Ramos (cell line): ENCODE measurements at regions not wholly inside any gene's neighbourhood (a gene's known extent, or its start where the extent isn't known, plus 50 kb on each side); places are given as distances from the start of the nearest gene placed in this dataset.

Experiments used
- in situ Hi-C: fragments of 300-500 bp; cut with MboI; formaldehyde crosslinking; loops from one replicate; pipeline ENCODE4 v1.14.3; 2022; ENCODE audit warnings: low sequenced_read_pairs; ENCODE audit not compliant: unreplicated experiment

DNA sequence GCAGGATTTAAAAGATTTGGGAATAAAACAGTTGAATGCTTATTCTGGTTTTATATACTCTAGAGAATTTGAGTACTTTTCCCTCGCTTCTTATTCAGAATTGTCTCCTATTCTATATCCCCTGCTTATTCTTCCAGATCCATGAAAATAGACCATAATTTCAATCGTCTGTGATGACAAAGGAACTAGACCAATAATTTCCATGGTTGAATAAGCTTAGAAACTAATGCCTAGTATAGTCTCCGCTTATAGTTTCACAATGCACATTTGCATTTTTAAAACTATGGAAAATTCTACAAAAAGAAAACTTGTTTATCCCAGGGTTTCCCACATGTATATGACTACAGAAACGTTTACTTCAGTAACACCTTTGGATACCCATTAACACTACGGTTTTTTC is 247.4 kb upstream of the NR5A2 start:
- in situ Hi-C loops: no loop called here

DNA sequence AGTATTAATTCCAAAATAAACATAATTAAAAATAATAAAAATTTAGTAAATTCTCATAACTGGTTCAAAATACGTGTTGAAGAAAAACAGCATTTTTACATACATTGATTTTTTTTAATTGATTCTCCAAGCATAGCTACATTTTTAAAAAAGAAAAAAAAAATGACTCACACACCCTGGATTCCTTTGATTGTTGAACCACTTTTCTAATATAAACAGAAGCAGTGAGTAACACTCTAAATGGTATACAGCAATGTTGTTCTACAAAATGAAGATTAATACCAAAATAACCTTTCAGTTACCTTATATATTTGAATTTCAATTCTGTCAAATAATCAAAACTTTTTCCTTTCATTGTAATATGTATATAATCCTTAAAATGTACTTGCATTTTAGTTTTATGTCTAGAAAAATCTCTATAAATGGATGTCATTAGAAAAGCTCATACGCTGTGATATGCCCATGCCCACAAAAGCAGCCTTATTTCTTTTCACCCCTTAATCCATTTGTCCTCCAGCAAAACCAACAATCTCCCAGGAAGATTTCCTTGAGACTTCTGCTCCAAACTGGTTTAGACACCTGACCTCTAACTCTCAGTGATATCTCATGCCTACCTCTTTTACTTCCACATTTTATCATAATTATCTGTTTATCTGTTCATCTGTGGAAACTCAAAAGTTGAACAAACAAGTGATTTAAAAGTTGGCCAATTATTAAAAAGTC is 246.4 kb upstream of the NR5A2 start:
- in situ Hi-C loops: no loop called here

DNA sequence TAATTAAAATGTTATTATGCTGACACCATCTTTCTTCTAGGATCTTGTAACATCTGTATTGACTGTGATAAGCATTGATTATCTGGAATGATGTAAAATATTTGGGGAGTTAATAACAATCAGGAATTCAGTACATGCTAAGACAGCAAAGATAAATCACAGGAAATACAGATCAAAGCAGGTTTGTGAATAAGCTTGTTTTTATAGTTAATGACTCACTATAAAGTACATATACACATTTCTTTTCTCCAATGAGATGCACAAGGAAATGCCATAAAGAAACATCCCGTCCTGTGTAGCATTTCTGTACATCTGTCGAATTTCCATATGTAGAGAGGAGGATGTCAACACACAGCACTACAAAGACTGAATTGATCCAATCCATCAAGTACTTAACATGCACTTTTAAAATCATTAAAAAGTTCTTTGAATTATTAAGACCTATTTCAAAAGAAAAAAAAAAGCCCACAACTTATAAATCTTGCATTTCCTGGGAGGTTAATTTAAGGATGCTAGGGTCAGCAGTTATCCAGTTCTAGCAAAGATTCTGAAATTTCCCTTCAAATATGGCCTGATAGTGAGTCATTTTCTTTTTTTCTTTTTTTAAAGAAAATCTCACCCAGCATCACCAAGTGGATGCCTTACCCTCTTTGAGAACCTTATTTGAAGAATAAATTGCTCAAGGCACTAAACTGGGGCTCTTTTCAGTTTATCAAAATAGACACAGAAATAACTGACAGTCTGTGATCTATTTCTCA is 243.2 kb upstream of the NR5A2 start:
- in situ Hi-C loops: no loop called here

DNA sequence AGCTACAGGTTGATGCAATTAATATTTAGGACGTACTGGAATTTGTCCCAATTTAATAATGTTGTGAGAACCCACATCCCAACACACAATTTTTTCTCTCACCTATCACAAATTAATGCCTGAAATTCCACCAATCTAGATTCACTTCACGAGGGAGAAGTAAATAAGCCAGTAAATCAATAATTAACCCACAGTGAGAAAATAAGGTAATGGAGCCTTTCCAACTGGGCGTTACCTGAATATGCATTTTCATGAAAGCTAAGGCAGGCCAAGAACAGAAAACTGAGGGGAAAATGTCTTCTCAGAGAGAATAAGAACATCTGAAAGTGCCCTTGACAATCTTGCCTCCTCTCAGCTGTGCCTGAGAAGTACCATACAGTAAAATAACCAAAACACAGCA is 240.8 kb upstream of the NR5A2 start:
- in situ Hi-C loops: no loop called here

DNA sequence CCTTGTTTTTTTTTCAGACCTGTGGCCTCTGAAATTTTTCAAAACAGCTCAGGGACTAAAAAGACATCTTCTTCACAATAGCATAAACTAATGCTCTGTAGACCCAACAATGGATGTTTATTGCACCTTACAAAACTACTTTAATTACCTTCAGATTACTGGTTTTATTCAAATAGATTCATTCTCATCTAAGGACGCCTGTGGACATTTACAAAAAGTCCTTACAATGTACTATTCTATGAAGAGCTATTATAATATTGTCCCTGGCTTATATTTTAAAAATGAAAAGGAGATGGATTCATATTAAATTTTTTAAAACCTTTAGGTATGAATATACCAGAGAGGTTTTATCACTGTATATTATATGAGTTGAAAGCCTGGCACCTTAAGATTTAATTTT is 238.4 kb upstream of the NR5A2 start:
- in situ Hi-C loops: no loop called here

DNA sequence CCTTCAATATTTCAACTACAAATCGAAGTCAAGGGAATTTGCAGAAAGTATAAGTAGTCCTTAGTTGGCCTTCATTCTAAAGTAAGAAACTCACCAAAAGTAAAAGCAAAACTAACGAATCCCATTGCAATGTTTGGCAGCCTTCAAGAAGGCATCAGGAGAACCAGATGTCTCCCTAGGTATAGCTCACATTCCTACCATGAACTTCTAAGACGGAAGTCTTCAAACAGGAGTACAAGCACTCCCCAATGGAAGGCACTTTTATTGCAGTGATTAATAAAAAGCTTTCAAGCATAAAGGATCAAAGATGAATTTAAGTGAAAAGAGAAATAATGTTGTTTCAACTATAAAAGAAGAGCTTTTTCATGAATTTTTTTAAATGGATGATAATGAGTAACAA is 236.0 kb upstream of the NR5A2 start:
- in situ Hi-C loops: no loop called here

DNA sequence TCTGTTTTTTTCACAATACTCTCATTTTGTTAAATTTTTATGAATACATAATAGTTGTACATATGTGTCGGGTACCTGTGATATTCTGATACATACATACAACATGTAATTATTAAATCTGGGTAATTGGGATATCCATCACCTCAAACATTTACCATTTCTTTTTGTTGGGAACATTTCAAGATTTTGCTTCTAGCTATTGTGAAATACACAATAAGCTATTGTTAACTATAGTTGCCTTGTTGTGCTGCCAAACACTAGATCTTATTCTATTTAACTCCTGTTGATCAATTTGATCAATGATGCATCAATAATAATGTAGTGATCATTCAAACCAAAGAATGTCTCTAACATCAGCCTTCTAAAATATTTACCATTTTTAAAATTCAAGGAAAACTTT is 234.6 kb upstream of the NR5A2 start:
- in situ Hi-C loops: no loop called here

DNA sequence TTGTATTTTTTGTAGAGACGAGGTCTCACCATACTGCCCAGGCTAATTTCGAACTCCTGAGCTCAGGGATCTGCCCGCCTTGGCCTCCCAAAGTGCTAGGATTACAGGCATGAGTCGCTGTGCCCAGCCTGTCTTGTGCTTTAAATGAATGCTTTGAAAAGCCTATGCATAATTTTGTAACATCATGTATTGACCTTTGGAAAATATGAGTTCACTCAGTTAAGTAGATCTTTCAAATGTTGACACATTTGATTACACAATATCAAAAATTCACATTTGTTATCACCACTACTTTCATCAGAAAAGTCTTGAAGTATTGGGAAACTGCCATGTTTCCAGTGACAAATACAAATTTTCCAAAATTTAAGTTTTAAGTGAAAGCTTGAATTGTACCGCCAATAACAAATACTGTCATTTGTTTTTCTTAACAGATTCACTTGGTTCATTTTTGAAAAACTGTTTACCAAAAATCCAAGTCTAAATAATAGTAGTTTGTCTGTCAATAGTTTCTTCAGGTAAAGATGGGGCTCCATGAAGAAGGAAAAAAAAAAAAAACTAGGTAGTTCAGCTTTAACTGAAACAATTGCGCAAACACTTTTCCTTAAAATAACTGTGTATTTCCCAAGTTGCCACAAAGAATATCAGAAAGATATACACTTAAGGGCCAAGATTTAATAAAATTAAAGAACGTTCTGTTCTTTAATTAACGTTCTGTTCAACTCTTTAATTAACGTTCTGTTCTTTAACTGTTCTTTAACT is 233.2 kb upstream of the NR5A2 start:
- in situ Hi-C loops: no loop called here

DNA sequence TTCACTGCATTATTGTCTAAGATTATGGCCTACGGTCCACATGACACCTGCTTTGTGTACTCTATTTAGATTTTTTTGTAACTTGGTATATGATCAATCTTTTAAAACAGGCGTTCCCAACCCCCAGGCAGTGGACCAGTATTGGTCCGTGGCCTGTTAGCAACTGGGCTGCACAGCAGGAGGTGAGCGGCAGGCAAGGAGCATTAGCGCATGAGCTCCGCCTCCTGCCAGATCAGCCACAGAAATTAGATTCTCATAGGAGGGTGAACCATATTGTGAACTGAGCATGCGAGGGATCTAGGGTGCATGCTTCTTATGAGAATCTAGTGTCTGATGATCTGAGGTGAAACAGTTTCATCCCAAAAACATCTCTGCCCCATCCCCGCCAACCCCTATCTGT is 228.4 kb upstream of the NR5A2 start:
- in situ Hi-C loops: no loop called here

DNA sequence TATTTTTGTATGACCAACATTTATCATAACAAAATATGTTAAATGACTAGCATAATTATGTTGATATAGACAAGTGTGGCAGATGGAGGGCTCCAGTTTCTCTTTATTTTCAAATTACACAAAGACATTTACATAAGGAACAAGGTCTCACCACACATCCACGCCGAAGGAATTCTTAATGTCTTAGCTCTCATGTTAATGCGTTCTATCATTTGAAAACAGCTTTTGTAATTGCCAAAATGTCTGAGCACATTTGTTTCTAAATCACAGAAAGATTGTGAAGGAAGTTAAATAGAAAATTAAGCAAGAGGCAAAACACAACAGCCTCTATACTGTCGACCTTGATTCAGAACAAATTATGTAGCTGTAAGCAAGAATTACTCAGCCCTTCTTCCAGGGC is 223.0 kb upstream of the NR5A2 start:
- in situ Hi-C loops: no loop called here

DNA sequence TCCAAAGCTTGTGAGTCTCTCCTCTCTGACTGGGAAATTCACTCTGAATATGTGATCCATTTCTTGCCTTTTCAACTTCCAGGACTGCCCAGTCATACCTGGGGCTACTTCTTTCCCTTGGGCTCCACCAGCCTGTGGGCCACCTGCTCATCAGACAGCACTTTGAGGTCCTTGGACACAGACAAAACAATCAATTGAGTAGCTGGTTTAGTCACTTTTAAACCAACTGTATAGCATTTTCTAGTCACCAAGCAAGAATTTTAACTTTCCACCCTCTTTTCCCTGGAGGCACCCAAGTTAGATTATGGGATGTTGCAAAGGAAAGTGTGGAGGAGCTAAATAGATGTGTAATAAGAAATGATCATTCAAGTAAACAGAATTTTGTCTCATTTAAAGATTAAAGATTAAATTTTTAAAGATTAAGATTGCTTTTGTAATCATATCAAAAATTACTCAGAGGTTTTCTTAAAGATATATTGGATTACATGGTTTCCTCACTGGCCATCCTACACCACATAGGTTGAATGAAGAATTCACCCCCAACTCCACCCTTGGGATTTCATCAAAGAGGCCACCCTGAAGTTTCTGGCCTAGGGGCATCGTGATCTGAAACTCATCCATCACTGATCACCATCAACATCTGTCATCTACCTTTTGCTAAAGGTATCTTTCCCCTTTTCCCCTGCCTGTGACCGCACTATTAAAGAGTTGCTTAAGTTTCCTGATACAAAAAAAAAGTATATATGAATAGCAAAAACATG is 219.2 kb upstream of the NR5A2 start:
- in situ Hi-C loops: no loop called here

DNA sequence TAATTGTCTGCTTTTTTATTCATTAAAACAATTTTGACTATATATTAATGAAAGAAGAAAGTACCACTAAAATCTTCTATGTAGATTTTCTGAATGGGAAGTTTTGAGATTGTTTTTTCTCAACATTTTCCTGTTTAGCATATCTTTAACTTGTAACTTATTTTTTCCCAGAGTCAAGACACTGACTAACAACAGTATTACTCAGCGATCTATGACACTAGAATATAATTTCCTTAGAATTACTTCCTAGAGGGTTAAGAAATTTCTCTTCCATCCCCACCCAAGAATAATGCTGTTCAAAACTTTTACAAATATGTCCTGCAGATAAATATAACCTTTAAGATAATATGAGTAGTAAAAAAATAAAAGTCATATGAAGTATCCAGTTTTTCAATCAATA is 218.2 kb upstream of the NR5A2 start:
- in situ Hi-C loops: no loop called here

DNA sequence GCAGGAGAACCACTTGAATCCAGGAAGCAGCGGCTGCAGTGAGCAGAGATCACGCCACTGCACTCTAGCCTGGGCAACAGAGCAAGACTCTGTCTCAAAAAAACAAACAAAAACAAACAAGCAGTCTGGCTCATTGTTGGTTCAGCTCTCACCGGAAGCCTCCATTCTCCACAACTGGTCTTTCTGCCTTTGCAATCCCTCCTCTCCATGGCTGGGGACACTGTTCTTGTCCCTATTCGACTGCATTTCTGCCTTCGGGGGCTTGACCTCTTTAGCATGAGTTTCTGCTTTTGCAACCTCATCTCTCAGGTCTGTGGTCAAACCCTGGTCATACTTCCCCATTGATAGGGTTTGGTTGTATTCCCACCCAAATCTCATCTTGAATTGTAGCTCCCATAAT is 216.3 kb upstream of the NR5A2 start:
- in situ Hi-C loops: no loop called here

DNA sequence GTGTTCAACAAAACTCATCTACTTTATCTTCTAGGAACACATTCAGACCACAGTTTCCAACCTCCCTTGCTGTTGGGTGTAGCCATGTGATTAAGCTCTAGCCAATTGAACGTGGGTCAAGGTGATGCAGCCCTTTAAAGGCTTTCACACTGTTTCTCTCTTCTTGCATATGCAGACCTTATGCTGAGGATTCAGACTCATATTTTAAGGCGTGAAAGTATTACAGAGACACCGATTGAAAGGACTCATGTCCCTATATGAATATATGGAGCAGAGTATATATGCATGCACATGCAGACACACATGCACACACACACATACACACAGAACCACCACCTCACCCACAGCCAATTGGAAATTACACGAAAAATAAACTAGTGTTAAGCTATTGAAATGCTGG is 214.3 kb upstream of the NR5A2 start:
- in situ Hi-C loops: no loop called here

DNA sequence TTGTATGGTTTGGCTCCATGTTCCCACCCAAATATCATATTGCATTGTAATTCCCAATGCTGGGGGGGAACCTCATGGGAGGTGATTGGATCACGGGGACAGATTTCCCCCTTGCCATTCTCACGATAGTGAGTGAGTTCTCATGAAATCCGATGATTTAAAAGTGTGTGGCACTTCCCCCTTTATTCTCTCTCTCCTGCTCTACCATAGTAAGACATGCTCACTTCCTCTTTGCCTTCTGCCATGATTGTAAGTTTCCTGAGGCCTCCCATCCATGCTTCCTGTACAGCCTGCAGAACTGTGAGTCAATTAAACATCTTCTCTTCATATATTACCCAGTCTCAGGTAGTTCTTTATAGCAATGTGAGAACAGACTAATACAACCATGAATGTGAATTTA is 211.6 kb upstream of the NR5A2 start:
- in situ Hi-C loops: no loop called here

DNA sequence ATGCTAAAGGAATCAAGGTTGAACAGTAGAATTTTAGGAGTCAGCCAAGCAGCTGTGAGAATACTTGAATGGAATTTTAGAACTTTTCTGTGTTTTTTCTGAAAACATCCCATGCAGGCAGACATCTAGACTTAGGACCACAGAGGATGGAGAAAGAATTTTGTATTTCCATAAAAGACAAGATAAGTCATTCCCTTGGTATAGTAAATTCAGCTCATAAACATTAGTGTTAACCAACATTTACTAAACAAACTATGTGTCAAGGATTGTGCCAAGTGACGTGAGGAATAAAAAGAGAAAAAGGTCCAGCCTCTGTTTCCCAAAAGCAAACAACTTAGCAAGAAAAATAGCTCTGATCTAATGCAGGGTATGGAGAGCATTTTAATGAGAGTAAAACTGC is 210.2 kb upstream of the NR5A2 start:
- in situ Hi-C loops: no loop called here

DNA sequence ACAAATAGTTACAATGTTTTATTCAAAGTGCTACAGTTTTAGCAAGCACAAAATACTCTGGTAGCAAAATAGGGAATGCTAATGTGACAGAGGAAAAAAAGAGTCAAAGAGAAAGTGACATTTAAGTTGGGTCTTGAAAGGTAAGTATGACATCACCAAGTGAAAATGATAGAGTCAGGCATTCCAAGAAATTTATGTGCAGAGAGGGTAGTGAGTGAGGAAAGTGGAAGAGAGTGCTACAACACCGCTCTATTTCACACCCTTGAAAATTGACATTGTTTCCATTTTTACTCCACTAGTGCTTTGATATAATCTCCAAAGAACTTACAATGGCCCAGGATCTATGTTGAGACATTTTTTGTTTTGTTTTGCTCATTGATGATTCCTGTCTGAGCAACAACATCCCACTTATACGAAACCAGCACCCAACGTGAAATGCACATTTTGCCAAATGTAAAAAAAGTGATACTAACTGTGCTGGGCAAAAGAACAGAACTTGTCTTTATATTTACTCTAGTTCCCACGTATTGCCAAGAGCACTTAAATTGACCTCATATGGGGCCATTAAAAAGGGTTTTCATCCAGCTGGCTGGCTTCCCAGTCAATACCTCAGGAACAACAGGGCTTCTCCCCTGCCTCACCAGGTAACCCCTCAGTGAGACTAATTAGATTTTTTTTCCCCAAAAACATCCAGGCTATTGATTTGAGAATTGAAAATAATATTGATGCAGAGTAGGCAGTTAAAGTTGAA is 206.3 kb upstream of the NR5A2 start:
- in situ Hi-C loops: no loop called here

DNA sequence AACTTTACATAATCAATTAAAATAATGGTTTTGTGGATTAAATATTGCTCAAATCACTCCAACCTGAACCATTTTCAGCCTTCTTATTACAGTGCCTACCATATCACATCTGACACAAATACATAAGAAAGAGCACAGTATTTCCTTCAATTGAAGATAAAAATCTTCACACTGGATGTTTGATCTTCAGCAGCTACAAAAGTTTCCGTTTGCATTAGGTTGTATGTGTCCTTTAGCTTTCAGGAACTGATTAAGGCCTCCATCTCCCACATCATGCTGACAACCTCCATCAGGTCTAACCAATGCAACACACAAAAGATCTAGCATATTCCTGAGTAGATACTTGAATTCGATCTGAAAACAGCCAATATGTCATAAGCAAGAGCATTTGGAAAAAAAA is 195.1 kb upstream of the NR5A2 start:
- in situ Hi-C loops: no loop called here

DNA sequence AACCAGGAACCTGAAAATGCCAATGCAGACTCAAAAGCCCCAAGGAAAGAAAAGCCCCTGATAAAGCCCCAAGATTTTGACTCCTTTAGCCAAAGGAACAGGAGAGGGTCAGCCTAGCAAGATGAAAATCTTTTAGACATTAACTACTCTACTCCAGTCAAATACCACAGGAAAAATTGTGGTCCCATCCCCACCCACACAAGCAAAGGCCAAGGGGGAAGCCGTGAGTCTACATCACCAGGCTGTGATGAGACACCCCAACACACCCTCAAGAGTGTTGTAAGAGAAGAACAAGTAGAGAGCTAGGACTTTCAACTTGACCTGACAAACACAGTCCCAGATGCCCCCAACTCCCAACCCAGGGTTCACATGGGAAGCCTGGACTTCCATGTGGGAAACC is 192.8 kb upstream of the NR5A2 start:
- in situ Hi-C loops: no loop called here

DNA sequence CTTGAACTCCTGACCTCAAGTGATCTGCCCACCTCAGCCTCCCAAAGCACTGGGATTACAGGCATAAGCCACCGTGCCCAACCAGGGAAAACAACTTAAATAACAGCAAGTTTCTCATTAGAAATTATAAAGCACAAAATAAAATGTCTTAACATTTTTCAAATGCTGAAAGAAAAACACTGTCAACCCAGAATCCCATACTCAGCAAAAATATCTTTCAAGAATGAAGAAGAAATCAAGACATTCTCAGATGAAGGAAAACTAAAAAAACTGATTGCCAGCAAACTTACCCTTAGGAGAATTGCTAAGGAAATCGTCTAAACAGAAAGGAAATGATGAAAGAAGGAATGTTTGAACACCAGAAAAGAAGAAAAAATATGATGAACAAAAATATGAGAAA is 191.1 kb upstream of the NR5A2 start:
- in situ Hi-C loops: no loop called here
